ENCODE measurements at regions not wholly inside any gene's neighbourhood (a gene's known extent, or its start where the extent isn't known, plus 50 kb on each side); places are given as distances from the start of the nearest gene placed in this dataset.

DNA sequence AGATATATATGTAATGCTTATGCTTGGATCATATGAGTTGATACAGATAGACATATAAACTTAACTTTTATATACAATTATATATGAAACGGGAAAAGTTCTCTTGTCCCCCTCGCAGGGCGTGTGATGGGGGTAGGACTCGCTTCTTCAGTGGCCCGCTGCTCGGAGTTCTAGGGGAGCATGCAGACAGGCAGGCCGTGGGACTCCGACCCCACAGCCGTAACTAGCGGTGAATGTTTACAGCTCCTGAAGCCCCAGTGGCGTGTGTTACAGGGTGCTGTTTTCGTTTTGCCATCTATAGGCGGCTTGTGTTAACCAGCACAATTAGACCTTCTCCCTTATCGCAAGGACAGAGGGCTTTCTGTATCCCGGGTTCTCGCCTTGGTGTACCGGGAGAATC, 1899.8 kb downstream of the PCDH9 start:
- TF ChIP-seq, protein P1, sequence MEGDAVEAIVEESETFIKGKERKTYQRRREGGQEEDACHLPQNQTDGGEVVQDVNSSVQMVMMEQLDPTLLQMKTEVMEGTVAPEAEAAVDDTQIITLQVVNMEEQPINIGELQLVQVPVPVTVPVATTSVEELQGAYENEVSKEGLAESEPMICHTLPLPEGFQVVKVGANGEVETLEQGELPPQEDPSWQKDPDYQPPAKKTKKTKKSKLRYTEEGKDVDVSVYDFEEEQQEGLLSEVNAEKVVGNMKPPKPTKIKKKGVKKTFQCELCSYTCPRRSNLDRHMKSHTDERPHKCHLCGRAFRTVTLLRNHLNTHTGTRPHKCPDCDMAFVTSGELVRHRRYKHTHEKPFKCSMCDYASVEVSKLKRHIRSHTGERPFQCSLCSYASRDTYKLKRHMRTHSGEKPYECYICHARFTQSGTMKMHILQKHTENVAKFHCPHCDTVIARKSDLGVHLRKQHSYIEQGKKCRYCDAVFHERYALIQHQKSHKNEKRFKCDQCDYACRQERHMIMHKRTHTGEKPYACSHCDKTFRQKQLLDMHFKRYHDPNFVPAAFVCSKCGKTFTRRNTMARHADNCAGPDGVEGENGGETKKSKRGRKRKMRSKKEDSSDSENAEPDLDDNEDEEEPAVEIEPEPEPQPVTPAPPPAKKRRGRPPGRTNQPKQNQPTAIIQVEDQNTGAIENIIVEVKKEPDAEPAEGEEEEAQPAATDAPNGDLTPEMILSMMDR (IDR thresholded peaks at IDR 0.05): no peak
- no peak for TF ChIP-seq POLR2A (IDR thresholded peaks at IDR 0.05)
- TF ChIP-seq POLR2AphosphoS5 (IDR thresholded peaks at IDR 0.05): no peak

All from gastroesophageal sphincter (tissue), 3 donors.